Activated CD4-positive, alpha-beta T cell treated with anti-CD3 and anti-CD28 coated beads, Interleukin-2, amount 50 U/mL, for 16 hours (primary cell): ENCODE measurements at regions not wholly inside any gene's neighbourhood (a gene's known extent, or its start where the extent isn't known, plus 50 kb on each side); places are given as distances from the start of the nearest gene placed in this dataset.
A peak's percentile ranks its signal among the peaks of the same experiment; 100 is the strongest.
"Not testable (repeated sequence)": the region's sequence is repeated elsewhere in the genome, so short reads cannot be mapped to it uniquely, and the experiment has no call there.

Source experiments
- DNase-seq: peaks from one replicate; pipeline ENCODE4 v3.0.0-alpha.2; 2020

DNA sequence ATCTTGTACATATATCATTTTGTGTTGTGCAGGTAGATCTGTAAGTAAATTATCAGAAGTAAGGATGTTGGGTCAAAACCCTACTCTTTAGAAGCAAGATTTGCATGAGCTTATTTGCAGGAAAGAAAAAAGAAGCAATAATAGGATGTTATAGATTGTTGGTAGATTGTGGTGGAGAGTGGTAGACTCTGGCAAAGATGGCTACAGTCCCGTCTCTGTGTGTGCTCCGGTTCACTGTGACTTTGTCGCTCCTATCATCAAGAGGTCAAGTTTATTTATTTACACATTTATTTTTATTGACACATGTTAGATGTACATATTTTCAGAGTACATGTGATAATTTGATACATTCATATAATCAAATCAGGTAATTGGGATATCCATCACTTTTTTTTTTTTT, 81.0 kb upstream of the NDUFV2 start:
- no peak for DNase-seq

- no peak for DNase-seq
These were observed 79.9 kb upstream of the NDUFV2 start for GRCh38 chr18:9022397-9023155.

DNA sequence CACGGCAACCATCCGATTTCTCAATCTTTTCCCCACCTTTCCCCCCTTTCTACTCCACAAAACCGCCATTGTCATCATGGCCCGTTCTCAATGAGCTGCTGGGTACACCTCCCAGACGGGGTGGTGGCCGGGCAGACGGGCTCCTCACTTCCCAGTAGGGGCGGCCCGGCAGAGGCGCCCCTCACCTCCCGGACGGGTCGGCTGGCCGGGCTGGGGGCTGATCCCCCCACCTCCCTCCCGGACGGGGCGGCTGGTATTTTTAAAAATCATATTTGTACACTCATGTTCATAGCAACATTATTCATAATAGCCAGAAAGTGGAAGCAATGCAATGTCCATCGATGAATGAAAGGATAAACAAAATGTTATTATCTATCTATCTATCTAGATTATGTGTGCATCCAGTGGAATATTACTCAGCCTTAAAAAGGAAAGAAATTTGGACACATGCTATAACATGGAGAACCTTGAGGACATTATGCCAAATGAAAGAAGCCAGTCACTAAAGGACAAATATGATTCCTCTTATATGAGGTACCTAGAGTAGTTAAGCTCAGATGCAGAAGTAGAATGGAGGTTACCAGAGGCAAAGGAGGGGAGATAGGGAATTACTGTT, 78.4 kb upstream of the NDUFV2 start:
- DNase-seq: not testable (repeated sequence)

- DNase-seq: no peak
These were observed 77.2 kb upstream of the NDUFV2 start for GRCh38 chr18:9025091-9025838.

- no peak for DNase-seq
These were observed 73.4 kb upstream of the NDUFV2 start for GRCh38 chr18:9029131-9029530.

GRCh38 chr18:9032519-9032918, 70.0 kb upstream of the NDUFV2 start:
- DNase-seq: no peak

DNA sequence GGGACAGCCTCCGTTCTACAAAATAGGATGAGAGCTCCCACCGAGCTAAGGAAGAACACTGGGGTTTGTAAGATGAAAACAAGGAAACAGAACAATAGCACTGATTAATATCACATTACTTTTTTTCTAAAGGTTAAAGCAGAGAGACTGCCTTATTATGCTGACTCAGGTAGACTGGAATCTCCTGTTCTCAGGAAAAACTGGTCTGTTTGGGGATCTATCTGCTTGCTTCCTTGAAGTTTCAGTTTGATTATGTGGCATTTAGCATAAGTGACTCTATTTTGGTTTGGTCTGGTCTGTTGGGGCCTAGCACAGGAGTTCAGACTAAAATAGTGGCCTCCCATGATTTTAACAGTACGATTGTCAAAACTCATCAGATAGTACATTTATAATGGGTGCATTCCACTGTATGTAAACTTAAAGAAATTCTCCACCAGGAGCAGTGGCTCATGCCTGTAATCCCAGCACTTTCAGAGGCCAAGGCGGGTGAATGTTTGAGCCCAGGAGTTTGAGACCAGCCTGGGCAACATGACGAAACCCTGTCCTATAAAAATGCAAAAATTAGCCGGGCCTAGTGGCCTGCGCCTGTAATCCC, 64.1 kb upstream of the NDUFV2 start:
- no peak for DNase-seq

- DNase-seq: no peak
These were observed 62.9 kb upstream of the NDUFV2 start for GRCh38 chr18:9039441-9040071.

DNA sequence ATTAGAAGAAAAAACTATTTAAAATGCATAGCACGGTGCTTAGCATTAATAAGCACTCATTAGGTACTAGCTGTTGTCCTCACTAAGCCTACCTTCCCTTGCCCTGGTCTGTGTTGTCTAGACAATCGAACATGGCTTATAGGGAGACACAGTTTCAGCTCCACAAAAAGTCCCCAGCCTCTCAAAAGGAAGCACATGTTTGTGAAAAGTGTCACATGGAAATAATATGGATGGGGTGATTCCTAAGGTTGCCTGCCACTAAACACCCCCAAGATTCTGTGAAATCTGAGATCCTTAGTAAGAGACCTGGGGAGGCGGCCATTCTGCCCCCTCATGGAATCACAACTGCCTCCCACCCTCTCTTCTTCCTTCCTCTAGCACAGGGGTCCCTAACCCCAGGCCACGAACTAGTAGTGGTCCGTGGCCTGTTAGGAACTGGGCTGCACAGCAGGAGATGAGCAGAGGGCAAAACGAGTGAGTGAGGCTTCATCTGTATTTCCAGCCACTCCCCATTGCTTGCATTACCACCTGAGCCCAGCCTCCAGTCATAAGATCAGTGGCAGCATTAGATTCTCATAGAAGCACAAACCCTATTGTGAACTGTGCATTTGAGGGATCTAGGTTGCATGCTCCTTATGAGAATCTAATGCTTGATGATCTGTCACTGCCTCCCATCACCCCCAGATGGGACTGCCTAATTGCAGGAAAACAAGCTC, 59.6 kb upstream of the NDUFV2 start:
- DNase-seq: no peak

- DNase-seq: no peak
These were observed 58.9 kb upstream of the NDUFV2 start for GRCh38 chr18:9043581-9043980.

- DNase-seq: no peak
These were observed 54.8 kb upstream of the NDUFV2 start for GRCh38 chr18:9047715-9048114.

- DNase-seq: peak; percentile 18
These were observed 54.3 kb upstream of the NDUFV2 start for GRCh38 chr18:9048236-9048635.

- peak; percentile 39 for DNase-seq
These were observed 53.5 kb upstream of the NDUFV2 start for GRCh38 chr18:9048808-9049494.

- no peak for DNase-seq
These were observed 53.0 kb upstream of the NDUFV2 start for GRCh38 chr18:9049495-9049809.

GRCh38 chr18:9050628-9051284, 51.7 kb upstream of the NDUFV2 start:
- not testable (repeated sequence) for DNase-seq
